Neural cell (in vitro differentiated cells): ENCODE measurements at regions not wholly inside any gene's neighbourhood (a gene's known extent, or its start where the extent isn't known, plus 50 kb on each side); places are given as distances from the start of the nearest gene placed in this dataset.

Experiments
- H2AFZ ChIP-seq: fragments of 200-600, 300-800 bp; sonication (generic), shearing (Covaris generic); 2 replicates; pipeline ENCODE4 v1.6.0; 2014; ENCODE audit warnings: low read depth, mild to moderate bottlenecking, antibody characterized with exemption, low read length, moderate library complexity
- H3F3A ChIP-seq: fragments of 200-600 bp; shearing (Covaris generic); 2 replicates; pipeline ENCODE4 v1.6.1; 2016; ENCODE audit warnings: mild to moderate bottlenecking, moderate library complexity, mixed read lengths, antibody characterized with exemption, low read length; ENCODE audit not compliant: insufficient read depth, poor library complexity, severe bottlenecking
- H3K27ac ChIP-seq: fragments of 200-600, 300-800 bp; sonication (generic), shearing (Covaris generic); 2 replicates; pipeline ENCODE4 v1.5.1; 2014; ENCODE audit warnings: mild to moderate bottlenecking, low read length, moderate library complexity
- H3K27me3 ChIP-seq: fragments of 300-800, 200-600 bp; sonication (generic), shearing (Covaris generic); 2 replicates; pipeline ENCODE4 v1.6.0; 2014; ENCODE audit warnings: mild to moderate bottlenecking, low read depth, low read length, moderate library complexity; ENCODE audit not compliant: insufficient read depth
- H3K36me3 ChIP-seq: fragments of 300-800, 200-600 bp; sonication (generic), shearing (Covaris generic); 2 replicates; pipeline ENCODE4 v1.5.1; 2014; ENCODE audit warnings: mild to moderate bottlenecking, antibody characterized with exemption, low read length, moderate library complexity; ENCODE audit not compliant: insufficient read depth
- H3K4me2 ChIP-seq: fragments of 300-800, 200-600 bp; sonication (generic), shearing (Covaris generic); 2 replicates; pipeline ENCODE4 v1.6.0; 2014; ENCODE audit warnings: mild to moderate bottlenecking, low read length
- H3K4me3 ChIP-seq: fragments of 300-800, 200-600 bp; sonication (generic), shearing (Covaris generic); 2 replicates; pipeline ENCODE4 v1.5.1; 2014; ENCODE audit warnings: mild to moderate bottlenecking, low read length, moderate library complexity
- H3K79me2 ChIP-seq: fragments of 200-600 bp; shearing (Covaris generic); replicated peaks from 2 replicates; pipeline ENCODE4 v1.6.0; 2014; ENCODE audit warnings: mild to moderate bottlenecking, low read length, moderate library complexity; ENCODE audit not compliant: insufficient read depth
- H3K9ac ChIP-seq: fragments of 300-800, 200-600 bp; sonication (generic), shearing (Covaris generic); 2 replicates; pipeline ENCODE4 v1.6.1; 2016; ENCODE audit warnings: mild to moderate bottlenecking, low read length, mixed read lengths
- H3K9me2 ChIP-seq: fragments of 200-600 bp; shearing (Covaris generic); 2 replicates; pipeline ENCODE4 v1.6.1; 2016; ENCODE audit warnings: mild to moderate bottlenecking, low read length, mixed read lengths; ENCODE audit not compliant: insufficient read depth
- H3K9me3 ChIP-seq: fragments of 200-600, 300-800 bp; sonication (generic), shearing (Covaris generic); 2 replicates; pipeline ENCODE4 v1.6.1; 2016; ENCODE audit warnings: mild to moderate bottlenecking, mixed run types, low read length, moderate library complexity, mixed read lengths
- H4K20me1 ChIP-seq: fragments of 200-600 bp; shearing (Covaris generic); 2 replicates; pipeline ENCODE4 v1.6.1; 2016; ENCODE audit warnings: mild to moderate bottlenecking, mixed run types; ENCODE audit not compliant: insufficient read depth
- EP300 ChIP-seq: fragments of 450-650 bp; conservative IDR thresholded peaks from 2 replicates; pipeline ENCODE4 v1.6.1; 2014; ENCODE audit warnings: antibody characterized with exemption, mild to moderate bottlenecking, moderate library complexity; ENCODE audit not compliant: poor library complexity, severe bottlenecking
- EZH2 ChIP-seq: fragments of 200-600, 300-800 bp; shearing (Covaris generic), sonication (generic); IDR thresholded peaks from 2 replicates; pipeline ENCODE4 v1.6.1; 2014; ENCODE audit warnings: antibody characterized with exemption, low read length, borderline replicate concordance, mild to moderate bottlenecking; ENCODE audit not compliant: insufficient read depth, poor library complexity, severe bottlenecking
- MXI1 ChIP-seq: fragments of 450-650 bp; conservative IDR thresholded peaks from 2 replicates; pipeline ENCODE4 v1.6.1; 2014; ENCODE audit warnings: antibody characterized with exemption, mild to moderate bottlenecking; ENCODE audit not compliant: poor library complexity, severe bottlenecking
- POLR2AphosphoS5 ChIP-seq: IDR thresholded peaks from 2 replicates; pipeline ENCODE4 v1.6.1; 2012
- RAD21 ChIP-seq: fragments of 450-650 bp; conservative IDR thresholded peaks from 2 replicates; pipeline ENCODE4 v1.6.1; 2014; ENCODE audit warnings: antibody characterized with exemption, mild to moderate bottlenecking, moderate library complexity
- SMC3 ChIP-seq: fragments of 450-650 bp; conservative IDR thresholded peaks from 2 replicates; pipeline ENCODE4 v1.6.1; 2014; ENCODE audit warnings: antibody characterized with exemption, mild to moderate bottlenecking, moderate library complexity; ENCODE audit not compliant: poor library complexity
- TAF1 ChIP-seq: IDR thresholded peaks from 2 replicates; pipeline ENCODE4 v1.6.1; 2012; ENCODE audit warnings: low read depth
- TF ChIP-seq, protein P1 (sequence below): IDR thresholded peaks from 2 replicates; pipeline ENCODE4 v1.6.1; 2012; ENCODE audit warnings: borderline replicate concordance
- TF ChIP-seq, protein P2 (sequence below): fragments of 450-650 bp; IDR thresholded peaks from 2 replicates; pipeline ENCODE4 v1.5.1; 2014; ENCODE audit warnings: antibody characterized with exemption, mild to moderate bottlenecking, moderate library complexity; ENCODE audit not compliant: poor library complexity, severe bottlenecking

DNA sequence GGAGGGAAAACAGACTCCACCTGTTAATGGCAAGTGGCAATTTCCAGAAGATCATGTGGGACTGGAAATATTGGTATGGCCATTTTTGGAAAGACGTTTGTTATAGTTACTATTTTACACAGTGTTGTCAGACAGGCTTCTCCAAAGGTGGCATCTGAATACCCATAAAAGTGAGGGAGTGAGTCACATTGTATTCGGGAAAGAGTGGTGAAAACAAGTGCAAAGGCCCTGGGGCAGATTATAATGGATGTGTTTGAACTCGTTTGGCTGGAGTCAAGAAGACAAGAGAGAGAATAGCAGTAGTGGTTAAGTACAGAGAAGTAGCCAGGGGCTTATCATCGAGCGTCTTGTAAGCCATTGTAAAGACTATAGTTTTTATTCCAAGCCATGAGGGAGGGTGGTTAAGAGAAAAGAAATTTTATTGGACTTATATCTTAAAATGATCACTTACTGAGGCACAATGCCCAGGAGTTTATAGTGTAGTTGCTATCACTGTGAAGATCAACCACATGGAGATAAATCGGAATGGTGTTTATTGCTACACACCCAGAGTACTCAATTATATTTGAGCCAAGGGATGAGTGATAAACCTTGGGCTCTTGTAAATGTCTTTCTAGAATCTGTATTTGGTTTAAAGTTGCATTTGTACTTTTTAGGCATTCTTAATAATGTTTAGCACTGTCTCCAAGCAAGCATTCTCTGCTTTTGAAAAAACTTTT, 212.8 kb upstream of the KBTBD8 start:
- no peak overlapping the region for H3K27ac ChIP-seq
- H3K9ac ChIP-seq, result no peak overlapping the region
- no peak overlapping the region for H3K4me3 ChIP-seq
- no peaks in the 10 kb centered on the region for H3K27me3 ChIP-seq
- TF ChIP-seq EZH2 (no peak), TAF1 (no peak), SMC3 (no peak), RAD21 (no peak), MXI1 (no peak), EP300 (no peak), POLR2AphosphoS5 (no peak)
- TF ChIP-seq, protein P1, sequence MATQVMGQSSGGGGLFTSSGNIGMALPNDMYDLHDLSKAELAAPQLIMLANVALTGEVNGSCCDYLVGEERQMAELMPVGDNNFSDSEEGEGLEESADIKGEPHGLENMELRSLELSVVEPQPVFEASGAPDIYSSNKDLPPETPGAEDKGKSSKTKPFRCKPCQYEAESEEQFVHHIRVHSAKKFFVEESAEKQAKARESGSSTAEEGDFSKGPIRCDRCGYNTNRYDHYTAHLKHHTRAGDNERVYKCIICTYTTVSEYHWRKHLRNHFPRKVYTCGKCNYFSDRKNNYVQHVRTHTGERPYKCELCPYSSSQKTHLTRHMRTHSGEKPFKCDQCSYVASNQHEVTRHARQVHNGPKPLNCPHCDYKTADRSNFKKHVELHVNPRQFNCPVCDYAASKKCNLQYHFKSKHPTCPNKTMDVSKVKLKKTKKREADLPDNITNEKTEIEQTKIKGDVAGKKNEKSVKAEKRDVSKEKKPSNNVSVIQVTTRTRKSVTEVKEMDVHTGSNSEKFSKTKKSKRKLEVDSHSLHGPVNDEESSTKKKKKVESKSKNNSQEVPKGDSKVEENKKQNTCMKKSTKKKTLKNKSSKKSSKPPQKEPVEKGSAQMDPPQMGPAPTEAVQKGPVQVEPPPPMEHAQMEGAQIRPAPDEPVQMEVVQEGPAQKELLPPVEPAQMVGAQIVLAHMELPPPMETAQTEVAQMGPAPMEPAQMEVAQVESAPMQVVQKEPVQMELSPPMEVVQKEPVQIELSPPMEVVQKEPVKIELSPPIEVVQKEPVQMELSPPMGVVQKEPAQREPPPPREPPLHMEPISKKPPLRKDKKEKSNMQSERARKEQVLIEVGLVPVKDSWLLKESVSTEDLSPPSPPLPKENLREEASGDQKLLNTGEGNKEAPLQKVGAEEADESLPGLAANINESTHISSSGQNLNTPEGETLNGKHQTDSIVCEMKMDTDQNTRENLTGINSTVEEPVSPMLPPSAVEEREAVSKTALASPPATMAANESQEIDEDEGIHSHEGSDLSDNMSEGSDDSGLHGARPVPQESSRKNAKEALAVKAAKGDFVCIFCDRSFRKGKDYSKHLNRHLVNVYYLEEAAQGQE, result no peak
- TF ChIP-seq, protein P2, sequence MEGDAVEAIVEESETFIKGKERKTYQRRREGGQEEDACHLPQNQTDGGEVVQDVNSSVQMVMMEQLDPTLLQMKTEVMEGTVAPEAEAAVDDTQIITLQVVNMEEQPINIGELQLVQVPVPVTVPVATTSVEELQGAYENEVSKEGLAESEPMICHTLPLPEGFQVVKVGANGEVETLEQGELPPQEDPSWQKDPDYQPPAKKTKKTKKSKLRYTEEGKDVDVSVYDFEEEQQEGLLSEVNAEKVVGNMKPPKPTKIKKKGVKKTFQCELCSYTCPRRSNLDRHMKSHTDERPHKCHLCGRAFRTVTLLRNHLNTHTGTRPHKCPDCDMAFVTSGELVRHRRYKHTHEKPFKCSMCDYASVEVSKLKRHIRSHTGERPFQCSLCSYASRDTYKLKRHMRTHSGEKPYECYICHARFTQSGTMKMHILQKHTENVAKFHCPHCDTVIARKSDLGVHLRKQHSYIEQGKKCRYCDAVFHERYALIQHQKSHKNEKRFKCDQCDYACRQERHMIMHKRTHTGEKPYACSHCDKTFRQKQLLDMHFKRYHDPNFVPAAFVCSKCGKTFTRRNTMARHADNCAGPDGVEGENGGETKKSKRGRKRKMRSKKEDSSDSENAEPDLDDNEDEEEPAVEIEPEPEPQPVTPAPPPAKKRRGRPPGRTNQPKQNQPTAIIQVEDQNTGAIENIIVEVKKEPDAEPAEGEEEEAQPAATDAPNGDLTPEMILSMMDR, result no peak
- H3K36me3 ChIP-seq, result no peaks in the 10 kb centered on the region
- H4K20me1 ChIP-seq, result no peaks in the 10 kb centered on the region
- no peaks in the 10 kb centered on the region for H3K9me2 ChIP-seq
- no peaks in the 10 kb centered on the region for H3K79me2 ChIP-seq
- no peaks in the 10 kb centered on the region for H3K9me3 ChIP-seq
- no peak overlapping the region for H2AFZ ChIP-seq
- no peaks in the 10 kb centered on the region for H3F3A ChIP-seq
- no peak overlapping the region for H3K4me2 ChIP-seq

DNA sequence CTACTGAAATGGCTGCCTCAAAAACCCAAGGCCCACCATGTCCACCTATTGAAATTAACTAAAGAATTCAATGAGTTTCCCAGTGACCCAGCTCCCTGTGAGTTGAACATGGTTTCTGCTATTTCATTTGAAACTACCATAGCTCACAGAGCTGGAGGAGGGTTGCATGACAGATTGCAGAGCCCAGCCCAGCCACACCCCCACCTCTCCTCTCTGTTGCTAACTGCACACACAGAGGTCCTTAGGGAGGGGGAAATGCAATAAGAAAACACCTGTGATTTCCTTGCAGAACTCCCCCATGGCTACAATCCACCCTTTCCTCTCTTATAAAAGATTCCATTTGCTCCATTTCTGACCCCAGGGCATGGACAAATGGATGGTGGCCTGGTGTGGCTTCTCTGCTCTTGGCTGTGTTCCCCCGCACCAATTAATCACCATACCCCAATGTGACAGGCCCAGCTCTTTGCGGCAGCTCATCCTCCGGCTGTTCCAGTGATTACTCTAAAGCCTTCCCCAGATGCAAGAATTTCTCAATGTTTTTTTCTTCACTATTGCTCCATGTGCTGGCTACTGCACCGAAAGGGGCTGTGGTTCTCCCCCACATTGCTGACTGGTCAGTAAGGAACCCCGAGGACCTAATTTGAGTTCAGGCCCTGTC, 208.4 kb upstream of the KBTBD8 start:
- no peak overlapping the region for H3K27ac ChIP-seq
- no peak overlapping the region for H2AFZ ChIP-seq
- H3K9me2 ChIP-seq, result no peaks in the 10 kb centered on the region
- no peaks in the 10 kb centered on the region for H3K79me2 ChIP-seq
- no peak overlapping the region for H3K4me3 ChIP-seq
- no peaks in the 10 kb centered on the region for H4K20me1 ChIP-seq
- no peak overlapping the region for H3K4me2 ChIP-seq
- no peaks in the 10 kb centered on the region for H3K27me3 ChIP-seq
- H3K9ac ChIP-seq, result no peak overlapping the region
- H3F3A ChIP-seq, result no peaks in the 10 kb centered on the region
- TF ChIP-seq, protein P2, result no peak
- TF ChIP-seq MXI1 (no peak), SMC3 (no peak), EZH2 (no peak), TAF1 (no peak), EP300 (no peak), RAD21 (no peak), POLR2AphosphoS5 (no peak)
- TF ChIP-seq, protein P1, result no peak
- no peaks in the 10 kb centered on the region for H3K9me3 ChIP-seq
- no peaks in the 10 kb centered on the region for H3K36me3 ChIP-seq
